ENCODE measurements at regions not wholly inside any gene's neighbourhood (a gene's known extent, or its start where the extent isn't known, plus 50 kb on each side); places are given as distances from the start of the nearest gene placed in this dataset.
"Not testable (repeated sequence)": the region's sequence is repeated elsewhere in the genome, so short reads cannot be mapped to it uniquely, and the experiment has no call there.

DNA sequence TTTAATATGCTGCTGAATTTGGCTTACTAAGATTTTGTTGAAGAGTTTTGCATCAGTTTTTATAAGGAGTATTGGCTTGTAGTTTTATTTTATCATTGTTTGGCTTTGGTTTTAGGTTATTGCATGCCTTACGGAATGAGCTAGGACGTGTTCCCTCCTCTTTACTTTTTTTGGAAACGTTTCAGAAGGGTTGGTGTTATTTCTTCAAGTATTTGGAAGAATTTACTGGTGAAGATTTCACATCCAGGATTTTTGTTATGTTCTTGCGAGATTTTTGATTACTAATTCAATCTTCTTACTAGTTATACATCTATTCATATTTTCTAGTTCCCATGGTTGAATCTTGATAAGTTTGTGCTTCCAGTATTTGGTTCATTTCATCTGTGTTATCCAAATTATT lies 823.2 kb downstream of the SLC6A15 start:
- in situ Hi-C loops (cut with HindIII; ENCODE audit: low sequenced_read_pairs): no loop called here

DNA sequence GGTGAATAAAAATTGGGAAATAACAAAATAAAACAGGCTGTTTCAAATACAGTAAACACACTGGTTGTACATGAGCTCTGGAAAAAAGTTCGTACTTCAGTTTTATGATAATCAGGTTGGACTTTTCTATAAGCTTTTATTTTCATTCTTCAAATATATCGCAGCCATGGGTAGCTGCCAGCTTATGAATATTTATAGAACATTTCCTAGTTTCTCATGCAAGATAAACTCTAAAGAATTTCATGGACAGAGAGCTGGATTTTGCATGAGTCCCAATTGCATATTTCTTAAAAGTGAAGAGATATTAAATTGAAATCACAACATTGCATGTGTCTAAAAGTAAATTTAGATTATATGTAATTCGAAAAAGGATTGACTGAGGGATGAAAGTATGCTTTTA lies 827.6 kb downstream of the SLC6A15 start:
- in situ Hi-C loops (cut with HindIII; ENCODE audit: low sequenced_read_pairs): no loop called here

DNA sequence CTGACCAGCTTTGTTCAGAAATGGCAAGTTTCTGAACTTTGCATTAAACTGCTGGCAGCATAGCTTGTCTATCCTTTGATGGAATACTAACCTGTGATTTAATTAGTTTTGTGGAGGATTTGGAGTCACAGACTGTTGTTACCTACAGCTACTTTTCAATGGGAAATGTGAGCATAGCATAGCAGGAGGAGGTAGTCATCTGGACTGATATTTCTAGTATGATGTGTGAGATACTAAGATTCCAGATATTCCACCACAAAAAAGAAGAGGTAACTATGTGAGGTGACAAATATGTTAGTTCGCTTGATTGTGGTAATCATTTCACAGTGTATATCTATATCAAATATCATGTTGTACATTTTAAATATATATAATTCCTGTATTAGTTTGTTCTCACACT lies 833.0 kb downstream of the SLC6A15 start:
- in situ Hi-C loops (cut with HindIII; ENCODE audit: low sequenced_read_pairs): no loop called here

DNA sequence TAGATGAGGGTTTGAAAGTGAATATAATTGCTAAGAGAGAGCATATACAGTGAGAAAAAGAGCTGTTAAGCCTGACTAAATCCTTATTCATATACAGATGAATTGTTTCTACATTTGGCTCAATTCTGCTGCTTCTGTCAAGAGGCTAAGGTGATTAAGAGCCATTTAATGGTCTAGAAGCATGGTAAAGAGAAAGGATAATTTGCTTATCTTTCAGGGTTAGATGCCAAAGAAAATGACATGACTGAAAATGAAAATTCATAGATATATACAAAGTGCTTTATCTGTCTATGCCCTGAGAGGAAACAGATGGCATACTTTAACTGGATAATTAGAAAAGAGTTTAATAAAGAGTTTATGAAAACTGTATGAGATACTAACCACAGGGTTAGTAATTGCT lies 834.9 kb downstream of the SLC6A15 start:
- in situ Hi-C loops (cut with HindIII; ENCODE audit: low sequenced_read_pairs): no loop called here

DNA sequence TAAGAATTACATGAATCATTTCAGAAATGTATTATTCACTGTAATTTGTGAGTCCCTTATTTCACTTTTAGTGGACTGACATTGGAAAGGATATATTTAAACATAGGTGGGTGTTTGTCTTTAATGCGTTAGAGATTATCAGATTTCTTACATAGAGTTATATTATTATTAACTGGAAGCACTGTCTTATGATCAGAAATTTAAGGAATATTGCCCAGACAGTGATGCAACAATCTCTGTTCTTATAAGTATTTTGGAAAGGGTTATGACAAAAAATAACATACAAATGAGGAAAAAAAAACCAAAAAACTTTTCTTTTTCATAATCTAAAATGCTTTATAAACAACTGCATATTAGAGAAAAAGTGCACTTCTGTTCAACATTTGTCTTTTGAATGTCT lies 836.6 kb downstream of the SLC6A15 start:
- in situ Hi-C loops (cut with HindIII; ENCODE audit: low sequenced_read_pairs): no loop called here

DNA sequence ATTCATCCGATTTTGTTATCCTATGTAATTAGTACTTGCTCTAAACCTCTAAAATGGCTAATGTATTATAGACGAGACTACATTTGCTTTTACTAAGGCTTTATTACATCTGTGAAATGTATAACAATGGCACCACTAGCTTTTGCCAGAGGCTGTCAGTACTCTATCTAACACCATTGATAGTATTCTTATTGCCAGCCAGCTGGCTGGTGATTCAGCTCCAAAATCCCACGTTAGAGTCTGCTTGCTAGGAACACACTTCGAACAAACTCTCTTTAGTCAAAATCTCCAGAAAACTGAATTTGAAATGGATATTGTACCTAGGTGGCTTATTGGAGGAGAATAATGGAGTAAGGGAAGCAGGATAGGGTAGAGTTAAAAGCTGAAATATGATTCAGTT lies 839.2 kb downstream of the SLC6A15 start:
- in situ Hi-C loops (cut with HindIII; ENCODE audit: low sequenced_read_pairs): no loop called here

DNA sequence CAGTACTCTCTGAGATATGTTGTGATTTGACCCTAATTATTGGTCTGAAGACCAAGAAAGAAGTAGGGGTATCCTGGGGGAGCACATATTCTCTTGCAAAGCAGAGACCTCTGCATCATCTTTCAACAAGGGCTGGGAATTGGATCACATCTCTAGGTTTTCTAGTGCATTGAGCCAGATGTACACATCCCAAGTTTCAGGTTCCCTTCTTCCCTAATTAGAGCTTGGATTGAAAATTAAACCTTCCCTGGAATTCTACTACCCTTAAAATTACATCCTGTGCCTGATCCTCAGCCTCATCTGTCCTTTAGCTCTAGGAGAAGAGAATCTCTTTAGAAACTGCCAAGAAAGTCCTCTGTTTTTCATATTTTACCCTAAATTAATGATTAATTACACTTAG lies 839.6 kb downstream of the SLC6A15 start:
- in situ Hi-C loops (cut with HindIII; ENCODE audit: low sequenced_read_pairs): no loop called here

DNA sequence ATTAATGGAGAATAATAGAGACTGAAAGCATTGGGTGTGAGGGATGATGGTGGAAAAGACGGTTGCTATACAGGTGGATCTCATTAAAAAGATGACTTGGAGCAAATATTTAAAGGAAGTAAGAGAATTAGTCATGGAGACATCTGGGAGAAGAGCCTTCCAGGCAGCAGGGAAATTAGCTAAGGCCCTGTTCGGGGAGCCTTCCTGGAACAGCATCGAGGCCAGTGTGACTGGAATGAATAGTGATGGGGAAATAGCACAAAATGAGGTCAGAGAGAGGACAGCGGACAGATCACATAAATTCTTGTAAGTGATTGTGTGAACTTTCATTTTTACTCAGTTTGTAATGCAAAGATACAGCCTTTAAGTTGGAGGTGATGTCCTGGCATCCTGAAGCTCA lies 842.3 kb downstream of the SLC6A15 start:
- in situ Hi-C loops (cut with HindIII; ENCODE audit: low sequenced_read_pairs): no loop called here

DNA sequence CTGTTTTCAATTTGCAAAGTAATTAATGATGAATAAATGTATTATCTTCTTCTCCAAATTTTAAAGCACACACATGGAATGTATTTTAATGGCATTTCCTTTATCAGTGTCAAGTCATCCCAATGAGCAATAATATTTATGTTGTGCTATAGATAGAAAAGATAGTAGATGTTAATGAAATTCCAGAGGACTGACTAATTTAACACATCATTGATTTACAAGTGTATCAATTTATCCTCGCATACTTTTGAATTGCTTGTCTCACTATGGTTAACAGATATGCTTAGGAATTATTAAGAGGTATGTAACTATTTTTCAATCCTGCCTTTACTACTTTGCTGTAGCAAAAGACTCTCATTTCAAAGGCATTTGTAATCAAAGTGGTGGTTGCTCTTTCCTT lies 842.9 kb downstream of the SLC6A15 start:
- in situ Hi-C loops (cut with HindIII; ENCODE audit: low sequenced_read_pairs): no loop called here

DNA sequence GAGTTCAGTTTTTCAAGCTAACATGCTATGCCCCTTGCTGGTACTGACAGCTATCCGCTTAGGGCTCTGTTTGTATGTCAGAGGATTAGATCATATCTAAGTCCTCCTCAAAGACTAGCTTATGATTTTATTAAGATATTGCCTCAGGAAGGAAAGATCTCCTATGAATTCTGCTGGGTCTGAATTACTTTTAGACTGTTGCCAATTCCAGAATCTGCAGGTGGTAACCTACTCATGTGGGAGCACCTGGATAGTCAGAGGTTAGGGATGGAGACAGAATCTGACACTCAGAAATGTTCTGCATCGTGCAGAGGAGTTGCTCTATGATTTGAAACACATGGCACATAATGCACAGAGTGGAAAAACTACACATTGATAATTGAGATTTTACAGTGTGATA lies 843.4 kb downstream of the SLC6A15 start:
- in situ Hi-C loops (cut with HindIII; ENCODE audit: low sequenced_read_pairs): no loop called here

DNA sequence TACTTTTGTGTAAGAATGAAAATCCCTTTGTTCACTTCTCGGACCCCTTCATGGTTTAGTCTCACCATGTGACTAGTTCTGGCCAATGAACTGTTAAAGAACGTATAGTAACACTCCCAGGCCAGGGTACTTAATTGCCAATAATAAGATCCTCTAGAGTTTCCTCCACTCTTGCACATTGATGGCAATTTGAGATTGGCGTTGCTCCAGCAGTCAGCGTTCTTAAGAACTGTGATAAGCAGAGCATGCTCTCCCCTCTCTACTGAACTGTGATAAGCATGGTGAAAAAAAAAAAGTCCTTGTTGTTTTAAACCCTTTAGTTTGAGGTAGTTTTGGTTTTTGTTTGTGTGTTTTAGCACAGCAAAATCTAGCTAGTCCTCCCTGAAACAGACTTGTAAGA lies 854.5 kb downstream of the SLC6A15 start:
- in situ Hi-C loops (cut with HindIII; ENCODE audit: low sequenced_read_pairs): no loop called here

DNA sequence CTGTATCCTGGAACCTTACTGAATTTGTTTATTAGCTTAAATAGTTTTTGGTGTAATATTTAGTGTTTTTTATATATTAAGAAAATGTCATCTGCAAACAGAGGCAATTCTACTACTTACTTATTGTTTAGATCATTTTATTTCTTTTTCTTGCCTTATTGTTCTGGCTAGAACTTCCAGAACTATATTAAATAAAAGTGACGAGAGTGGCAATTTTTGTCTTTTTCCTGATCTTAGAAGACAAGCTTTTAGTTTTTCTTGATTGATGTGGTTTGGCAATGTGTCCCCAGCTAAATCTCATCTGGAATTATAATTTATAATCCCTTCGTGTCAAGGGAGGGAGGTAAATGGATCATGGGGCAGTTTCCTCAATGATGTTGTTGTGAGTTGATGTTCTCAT lies 857.8 kb downstream of the SLC6A15 start:
- in situ Hi-C loops (cut with HindIII; ENCODE audit: low sequenced_read_pairs): no loop called here

DNA sequence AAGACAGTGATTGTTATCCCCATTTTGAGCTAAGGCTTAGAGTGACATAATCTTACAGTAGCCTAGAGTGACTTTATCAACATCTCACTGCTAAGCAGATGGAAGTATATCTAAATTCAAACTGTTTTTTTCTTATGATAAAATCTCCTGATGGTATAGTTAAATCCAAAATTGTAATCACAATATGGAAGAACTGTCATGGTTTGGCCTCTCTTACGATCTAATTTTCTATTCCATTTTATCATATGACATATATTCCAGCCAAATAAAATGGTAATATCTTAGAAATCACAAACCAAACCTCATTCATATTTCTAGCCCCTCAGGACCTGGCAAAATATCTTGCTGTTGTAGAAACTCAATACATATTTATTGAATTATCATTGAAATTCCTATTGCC lies 864.7 kb downstream of the SLC6A15 start:
- in situ Hi-C loops (cut with HindIII; ENCODE audit: low sequenced_read_pairs): no loop called here

DNA sequence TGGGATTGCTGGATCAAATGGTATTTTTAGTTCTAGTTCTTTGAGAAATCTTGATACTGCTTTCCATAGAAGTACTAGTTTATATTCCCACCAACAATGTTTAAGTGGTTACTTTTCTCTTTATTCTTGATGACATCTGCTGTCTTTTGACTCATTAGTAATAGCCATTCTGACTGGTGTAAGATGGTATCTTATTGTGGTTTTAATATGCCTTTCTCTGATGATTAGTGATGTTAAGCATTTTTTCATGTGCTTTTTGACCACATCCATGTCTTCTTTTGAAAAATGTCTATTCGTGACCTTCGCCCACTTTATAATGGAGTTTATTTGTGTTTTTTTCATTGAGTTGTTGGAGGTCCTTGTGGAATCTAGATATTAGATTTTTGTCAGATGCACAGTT lies 865.7 kb downstream of the SLC6A15 start:
- in situ Hi-C loops (cut with HindIII; ENCODE audit: low sequenced_read_pairs): no loop called here

DNA sequence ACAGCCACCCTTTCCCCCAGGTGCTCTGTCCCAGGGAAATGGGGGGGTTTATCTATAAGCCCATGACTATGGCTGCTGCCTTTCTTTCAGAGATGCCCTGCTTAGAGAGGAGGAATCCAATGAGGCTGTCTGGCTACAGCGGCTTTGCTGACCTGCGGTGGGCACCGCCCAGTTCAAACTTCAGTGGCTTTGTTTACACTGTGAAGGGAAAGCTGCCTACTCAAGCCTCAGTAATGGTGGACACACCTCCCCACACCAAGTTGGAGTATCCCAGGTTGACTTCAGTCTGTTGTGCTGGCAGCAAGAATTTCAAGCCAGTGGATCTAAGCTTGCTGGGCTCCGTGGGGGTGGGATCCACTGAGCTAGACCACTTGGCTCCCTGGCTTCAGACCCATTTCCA lies 869.2 kb downstream of the SLC6A15 start:
- in situ Hi-C loops (cut with HindIII; ENCODE audit: low sequenced_read_pairs): no loop called here

DNA sequence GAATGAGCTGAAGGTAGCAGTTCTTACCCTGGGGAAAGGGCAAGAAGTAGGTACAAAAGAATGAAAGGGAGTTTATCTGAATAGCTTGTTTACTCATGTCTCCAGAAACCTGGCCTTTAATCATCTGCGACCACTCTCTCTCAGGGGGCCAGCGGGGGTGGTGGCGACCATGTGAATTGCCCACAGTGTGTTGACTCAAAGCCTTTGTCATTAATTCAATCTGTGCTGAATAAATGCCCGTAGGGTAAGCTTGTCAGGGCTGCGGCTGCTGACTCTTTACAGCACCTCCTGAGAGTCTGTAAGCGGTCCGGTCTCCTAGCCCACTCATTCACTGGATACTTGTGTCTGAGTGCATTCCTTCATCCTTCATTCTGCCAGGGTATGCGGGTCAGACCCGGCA lies 874.4 kb downstream of the SLC6A15 start:
- in situ Hi-C loops (cut with HindIII; ENCODE audit: low sequenced_read_pairs): no loop called here

DNA sequence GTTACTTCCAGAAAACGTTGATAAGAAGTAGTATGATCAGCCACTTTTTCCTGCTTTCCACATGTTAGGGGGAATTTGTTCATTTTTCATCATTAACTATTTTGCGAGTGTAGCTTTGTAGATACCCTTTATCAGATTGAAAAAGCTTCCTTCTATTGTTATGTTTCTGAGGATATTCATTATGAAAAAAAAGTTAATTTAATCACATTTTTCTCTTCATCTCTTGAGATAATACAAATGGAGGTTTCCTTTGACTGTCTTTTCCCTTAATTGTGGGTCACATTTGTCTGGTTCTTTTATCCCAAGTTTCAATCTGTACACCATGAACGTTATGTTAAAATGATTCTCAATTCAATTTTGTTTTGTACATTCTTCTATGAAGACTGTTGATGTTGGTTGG lies 875.7 kb downstream of the SLC6A15 start:
- in situ Hi-C loops (cut with HindIII; ENCODE audit: low sequenced_read_pairs): no loop called here

DNA sequence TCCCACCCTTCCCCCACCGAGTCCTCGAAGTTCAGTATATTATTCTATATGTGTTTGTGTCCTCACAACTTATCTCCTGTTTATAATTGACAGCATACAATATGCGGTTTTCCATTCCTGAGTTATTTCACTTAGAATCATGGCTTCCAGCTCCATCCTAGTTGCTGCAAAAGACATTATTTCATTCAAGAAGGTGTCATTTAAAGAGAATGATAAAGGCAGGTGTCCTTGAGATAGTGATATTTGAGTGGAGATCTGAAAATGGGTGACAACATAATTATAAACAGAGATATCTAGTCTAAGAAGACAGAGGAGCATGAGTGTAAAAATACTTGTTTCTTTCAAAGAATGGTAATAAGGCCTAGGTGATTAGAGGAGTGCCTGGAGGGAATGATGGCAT lies 876.8 kb downstream of the SLC6A15 start:
- in situ Hi-C loops (cut with HindIII; ENCODE audit: low sequenced_read_pairs): no loop called here

DNA sequence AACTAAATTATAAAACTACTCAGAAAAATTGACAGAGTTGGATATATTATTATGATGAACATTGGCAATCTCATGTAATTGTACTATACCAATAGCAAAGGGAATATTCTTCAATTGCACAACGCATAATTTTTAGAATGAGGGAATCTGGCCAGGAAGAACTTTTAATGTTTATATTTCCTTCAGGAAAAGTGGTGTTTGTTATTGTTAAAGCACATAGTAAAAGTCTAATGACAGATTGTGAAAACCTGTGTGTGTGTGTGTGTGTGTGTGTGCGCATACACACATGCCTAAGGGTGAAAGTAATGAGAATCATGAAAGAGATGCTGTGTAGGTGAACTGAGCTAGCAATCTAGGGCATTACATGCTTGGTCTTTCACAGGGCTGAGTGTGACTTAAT lies 877.7 kb downstream of the SLC6A15 start:
- in situ Hi-C loops (cut with HindIII; ENCODE audit: low sequenced_read_pairs): no loop called here

DNA sequence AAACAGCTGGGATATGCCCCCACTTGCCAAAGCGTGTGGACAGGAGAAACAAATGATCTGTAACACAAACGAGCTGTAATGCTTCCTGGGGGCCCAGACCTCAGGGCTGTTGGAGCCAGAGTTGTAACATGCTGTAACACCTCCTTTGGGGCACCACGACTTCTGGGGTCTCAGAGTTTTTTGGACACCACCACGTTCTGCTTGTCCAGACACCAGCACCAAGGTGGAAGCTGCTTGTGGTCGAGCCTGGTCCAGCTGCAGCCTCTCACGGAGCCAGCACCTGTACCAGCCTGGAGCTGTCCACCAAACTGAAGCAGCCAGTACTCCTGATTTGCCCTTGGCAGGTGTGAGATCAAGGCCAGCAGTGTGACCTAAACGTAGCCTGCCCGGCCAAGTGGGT lies 879.4 kb downstream of the SLC6A15 start:
- in situ Hi-C loops (cut with HindIII; ENCODE audit: low sequenced_read_pairs): no loop called here

DNA sequence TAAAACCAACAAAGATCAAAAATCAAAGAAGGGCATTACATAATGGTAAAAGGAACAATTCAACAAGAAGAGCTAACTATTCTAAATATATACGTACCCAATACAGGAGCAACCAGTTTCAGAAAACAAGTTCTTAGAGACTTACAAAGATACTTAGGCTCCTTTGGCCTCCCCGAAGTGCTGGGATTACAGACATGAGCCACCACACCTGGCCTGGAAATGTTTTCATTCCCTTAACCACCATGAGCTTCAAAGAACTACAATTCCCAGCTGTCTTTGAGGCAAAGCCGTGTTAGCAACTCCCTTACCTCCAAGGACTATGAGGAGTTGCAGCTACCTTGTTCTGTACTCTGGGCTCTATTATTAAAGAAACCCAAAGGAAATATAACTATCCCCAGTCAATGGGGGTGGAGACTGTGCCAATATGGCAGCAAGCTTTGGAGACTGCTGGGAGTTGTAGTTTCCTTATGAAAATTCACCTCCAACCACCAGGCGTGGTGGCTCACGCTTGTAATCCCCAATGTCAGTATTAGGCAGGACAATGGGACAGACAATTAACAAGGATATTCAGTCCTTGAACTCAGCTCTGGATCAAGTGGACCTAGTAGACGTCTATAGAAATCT lies 893.9 kb downstream of the SLC6A15 start:
- in situ Hi-C loops (cut with HindIII; ENCODE audit: low sequenced_read_pairs): not testable (repeated sequence)

DNA sequence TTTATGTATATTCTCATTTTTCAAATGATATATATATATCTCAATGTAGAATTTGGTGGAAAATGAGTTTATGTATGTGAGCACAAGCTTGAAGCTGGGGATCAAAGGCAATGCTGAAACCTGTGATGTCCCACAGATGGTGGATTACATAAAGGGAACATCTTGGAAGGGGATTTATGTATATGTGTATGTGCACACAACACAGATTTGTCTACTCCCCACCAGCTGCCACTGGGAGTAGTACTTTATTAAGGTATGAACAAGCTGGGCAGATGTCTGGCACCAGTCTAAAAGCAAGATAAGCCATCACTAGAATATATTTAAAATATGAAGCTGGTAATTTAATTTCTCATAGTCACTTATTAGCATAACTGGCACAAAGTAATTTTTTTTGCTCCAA lies 895.6 kb downstream of the SLC6A15 start:
- in situ Hi-C loops (cut with HindIII; ENCODE audit: low sequenced_read_pairs): no loop called here

DNA sequence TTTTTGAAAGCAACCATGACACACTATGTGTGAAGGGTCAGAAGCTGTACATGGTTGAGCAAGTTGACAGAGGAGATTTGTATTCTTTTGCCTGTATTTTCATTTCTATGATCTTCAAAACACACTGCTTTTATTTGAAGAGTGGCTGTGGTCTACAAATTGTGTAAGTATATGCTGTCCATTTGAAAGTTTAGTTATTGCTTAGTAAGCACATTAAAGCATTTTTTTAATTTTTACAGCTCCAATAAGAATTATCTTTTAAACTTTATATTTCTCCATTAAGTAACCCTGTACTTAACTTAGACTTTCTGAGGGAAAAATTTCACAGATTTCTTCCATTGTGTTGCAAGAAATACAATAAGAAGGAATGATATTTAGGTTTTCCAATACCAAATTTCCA lies 915.2 kb downstream of the SLC6A15 start:
- in situ Hi-C loops (cut with HindIII; ENCODE audit: low sequenced_read_pairs): no loop called here

DNA sequence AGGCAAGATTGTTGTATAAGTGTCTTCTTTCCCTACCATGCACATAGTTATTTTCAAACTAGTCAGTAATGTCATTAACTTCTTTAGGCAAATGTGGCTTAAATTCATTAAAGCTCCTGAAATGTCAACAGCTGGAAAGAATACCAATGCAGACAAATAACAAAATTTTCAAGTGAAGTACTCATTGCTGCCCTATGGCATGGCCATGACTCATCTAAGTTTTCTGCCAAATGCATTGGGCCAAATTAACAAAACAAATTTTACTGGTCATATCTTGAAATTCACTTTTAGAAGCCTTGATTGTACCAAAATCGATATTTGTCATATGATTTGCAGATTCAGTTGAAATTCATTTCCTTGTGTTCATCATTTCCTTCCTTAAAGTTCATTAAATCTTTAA lies 915.9 kb downstream of the SLC6A15 start:
- in situ Hi-C loops (cut with HindIII; ENCODE audit: low sequenced_read_pairs): no loop called here

Measured in DLD1 (cell line).